K562 (cell line): ENCODE measurements at regions not wholly inside any gene's neighbourhood (a gene's known extent, or its start where the extent isn't known, plus 50 kb on each side); places are given as distances from the start of the nearest gene placed in this dataset.

Experiments
- ATAC-seq: fragments of 200-7000 bp; cut with Tn5 transposase; 3 replicates; pipeline ENCODE4 v1.9.1; 2020; ENCODE audit warnings: moderate library complexity
- BruUV-seq: library from RNA; stranded (reverse); fragments of 400-500 nt; replicated peaks from 2 replicates; lab custom pipeline; 2021; lab: Mats Ljungman, UMichigan
- CTCF ChIA-PET: fragments of 300-600 bp; formaldehyde crosslinking; extraction: SDS; loops from one replicate; lab custom pipeline; 2021; ENCODE audit warnings: low intra/inter-chr PET ratio; lab: Yijun Ruan, JAX
- POLR2A ChIA-PET: fragments of 300-600, 350-650 bp; sonication (Branson Sonifier 250); formaldehyde crosslinking; extraction: SDS; loops from one replicate; lab custom pipeline; 2021; ENCODE audit warnings: antibody characterized with exemption, inconsistent platforms; lab: Yijun Ruan, JAX
- DNase-seq, 4 experiments: peaks; one replicate each; pipeline versions ENCODE4 v3.0.0 to v3.0.0-alpha.2; 2011 to 2018; ENCODE audit warnings: low spot score in 3 of 4, mixed read lengths in 3 of 4; ENCODE audit errors: extremely low read depth in 1 of 4
- FAIRE-seq: peaks from 2 replicates; lab custom pipeline; 2011; peaks lifted over from hg19 to GRCh38; lab: Jason Lieb, UNC
- H2AFZ ChIP-seq: 2 replicates; pipeline ENCODE4 v1.6.0; 2011; ENCODE audit warnings: low read depth, low read length, control low read depth, inconsistent platforms
- H3K27ac ChIP-seq: fragments of 200-600 bp; 3 replicates; pipeline ENCODE4 v1.8.0; 2011; ENCODE audit warnings: low read depth, mild to moderate bottlenecking, control low read depth, inconsistent platforms, low read length, moderate library complexity, mixed read lengths; ENCODE audit errors: extremely low read depth
- H3K27me3 ChIP-seq, 2 experiments: fragments of 300-600 bp in 1 of 2; 2 replicates in 1 of 2; 3 replicates in 1 of 2; pipeline versions ENCODE4 v1.6.0 to v1.8.0; 2011; ENCODE audit warnings: inconsistent platforms in 2 of 2, low read length in 2 of 2, mild to moderate bottlenecking in 1 of 2, mixed read lengths in 1 of 2, moderate library complexity in 1 of 2; ENCODE audit not compliant: control insufficient read depth in 2 of 2, insufficient read depth in 2 of 2
- H3K36me3 ChIP-seq: fragments of 300-600 bp; 3 replicates; pipeline ENCODE4 v1.8.0; 2011; ENCODE audit warnings: mild to moderate bottlenecking, low read length, inconsistent platforms; ENCODE audit not compliant: control insufficient read depth, insufficient read depth
- H3K4me1 ChIP-seq, 2 experiments: fragments of 200-600 bp in 1 of 2; replicated peaks in 1 of 2; 2 replicates in 1 of 2; 3 replicates in 1 of 2; pipeline versions ENCODE4 v1.5.1 to v1.8.0; 2011; ENCODE audit warnings: inconsistent platforms in 2 of 2, low read length in 2 of 2, mild to moderate bottlenecking in 1 of 2, mixed read lengths in 1 of 2, moderate library complexity in 1 of 2; ENCODE audit not compliant: control insufficient read depth in 2 of 2, insufficient read depth in 2 of 2
- H3K4me2 ChIP-seq: 2 replicates; pipeline ENCODE4 v1.6.1; 2011; ENCODE audit warnings: low read length, control low read depth, inconsistent platforms, mixed read lengths; ENCODE audit not compliant: insufficient read depth
- H3K4me3 ChIP-seq: fragments of 200-600 bp; sonication (generic), shearing (Covaris generic); 2 replicates; pipeline ENCODE4 v1.5.1; 2016; ENCODE audit warnings: control low read depth, inconsistent platforms
- H3K79me2 ChIP-seq: fragments of 200-600 bp; 3 replicates; pipeline ENCODE4 v1.8.0; 2011; ENCODE audit warnings: low read length, inconsistent platforms; ENCODE audit not compliant: control insufficient read depth, insufficient read depth
- H3K9ac ChIP-seq, 2 experiments: 2 replicates each; pipeline versions ENCODE4 v1.6.0 to v1.6.1; 2011; ENCODE audit warnings: low read depth in 2 of 2, low read length in 2 of 2, control low read depth in 1 of 2, inconsistent platforms in 1 of 2, mild to moderate bottlenecking in 1 of 2, mixed read lengths in 1 of 2; ENCODE audit not compliant: insufficient read depth in 1 of 2
- H3K9me1 ChIP-seq: one replicate; pipeline ENCODE4 v1.6.0; 2011; ENCODE audit warnings: inconsistent platforms, mild to moderate bottlenecking, low read length, moderate library complexity; ENCODE audit not compliant: control insufficient read depth, insufficient read depth
- H3K9me3 ChIP-seq: replicated peaks from 2 replicates; pipeline ENCODE4 v1.5.1; 2011; ENCODE audit warnings: low read depth, low read length, inconsistent platforms; ENCODE audit not compliant: control insufficient read depth, insufficient read depth
- H4K20me1 ChIP-seq: replicated peaks from 2 replicates; pipeline ENCODE4 v1.6.1; 2011; ENCODE audit warnings: low read length, inconsistent platforms, mixed read lengths; ENCODE audit not compliant: control insufficient read depth, insufficient read depth
- ARHGAP35 ChIP-seq: fragments of 450-650 bp; IDR thresholded peaks from 2 replicates; pipeline ENCODE4 v1.6.1; 2018; ENCODE audit not compliant: partially characterized antibody
- CAMTA2 ChIP-seq: fragments of 250-450 bp; sonication (Bioruptor Pico); conservative IDR thresholded peaks from 2 replicates; pipeline ENCODE4 v1.5.1; 2022
- CBX2 ChIP-seq: fragments of 200-600 bp; sonication (generic); IDR thresholded peaks from one replicate; pipeline ENCODE4 v1.6.1; 2012; ENCODE audit warnings: mild to moderate bottlenecking, low read length, inconsistent platforms; ENCODE audit not compliant: insufficient read depth, poor library complexity, severe bottlenecking
- CHCHD3 ChIP-seq: fragments of 250-450 bp; sonication (Bioruptor Pico); IDR thresholded peaks from 2 replicates; pipeline ENCODE4 v2.1.2; 2022; ENCODE audit warnings: mild to moderate bottlenecking
- COPS2 ChIP-seq: fragments of 450-650 bp; conservative IDR thresholded peaks from 2 replicates; pipeline ENCODE4 v1.6.1; 2016; ENCODE audit warnings: mild to moderate bottlenecking, moderate library complexity
- E2F3 ChIP-seq: fragments of 250-450 bp; sonication (Bioruptor Pico); IDR thresholded peaks from 2 replicates; pipeline ENCODE4 v1.4.0; 2020; ENCODE audit warnings: mild to moderate bottlenecking
- EP300 ChIP-seq: IDR thresholded peaks from 2 replicates; pipeline ENCODE4 v1.6.1; 2012; ENCODE audit warnings: low read length, improper control_type of control experiment
- GTF2A2 ChIP-seq: IDR thresholded peaks from 2 replicates; pipeline ENCODE4 v1.6.1; 2016; ENCODE audit warnings: mild to moderate bottlenecking, missing genetic modification characterization, missing compliant biosample characterization
- HMGN3 ChIP-seq: IDR thresholded peaks from 2 replicates; pipeline ENCODE4 v1.6.1; 2011; ENCODE audit warnings: borderline replicate concordance, low read depth, mild to moderate bottlenecking, mixed read lengths, low read length; ENCODE audit not compliant: insufficient read length; ENCODE audit errors: extremely low read depth
- HOXB6 ChIP-seq: fragments of 250-450 bp; sonication (Bioruptor Pico); IDR thresholded peaks from 2 replicates; pipeline ENCODE4 v1.5.1; 2022; ENCODE audit warnings: mild to moderate bottlenecking, borderline replicate concordance
- KLF6 ChIP-seq: fragments of 250-450 bp; sonication (Bioruptor Pico); IDR thresholded peaks from 2 replicates; pipeline ENCODE4 v1.4.0; 2020; ENCODE audit warnings: mild to moderate bottlenecking, moderate library complexity, borderline replicate concordance
- LEF1 ChIP-seq: fragments of 450-650 bp; IDR thresholded peaks from 2 replicates; pipeline ENCODE4 v1.6.1; 2016; ENCODE audit warnings: mild to moderate bottlenecking
- POLR2H ChIP-seq: IDR thresholded peaks from 2 replicates; pipeline ENCODE4 v1.6.1; 2016; ENCODE audit warnings: missing genetic modification characterization, low read depth, mild to moderate bottlenecking, control low read depth, missing compliant biosample characterization, moderate library complexity
- RBM15 ChIP-seq: fragments of 200-400 bp; formaldehyde crosslinking; IDR thresholded peaks from 2 replicates; pipeline ENCODE4 v1.6.1; 2018; ENCODE audit warnings: mild to moderate bottlenecking, low read length, moderate library complexity; ENCODE audit not compliant: insufficient read depth
- RBM39 ChIP-seq: fragments of 200-400 bp; formaldehyde crosslinking; optimal IDR thresholded peaks from 2 replicates; pipeline ENCODE3; 2018; ENCODE audit warnings: low read depth, low read length
- SMAD3 ChIP-seq: fragments of 450-650 bp; formaldehyde crosslinking; conservative IDR thresholded peaks from 2 replicates; pipeline ENCODE4 v1.4.0; 2020; ENCODE audit warnings: mild to moderate bottlenecking
- ZBTB8A ChIP-seq: fragments of 450-650 bp; IDR thresholded peaks from 2 replicates; pipeline ENCODE4 v1.6.1; 2018; ENCODE audit warnings: mild to moderate bottlenecking, moderate library complexity; ENCODE audit not compliant: partially characterized antibody
- WGBS: fragments of 100-300 bp; shearing (Covaris generic); methylation state at CpG from one replicate; pipeline ENCODE4 v1.1.6; 2016; ENCODE audit warnings: low coverage, mixed read lengths; ENCODE audit not compliant: insufficient coverage; ENCODE audit errors: missing lambda C conversion rate; 5-methylcytosine and 5-hydroxymethylcytosine counted together
- in situ Hi-C: fragments of 300-500 bp; cut with MboI; formaldehyde crosslinking; loops from 4 replicates; pipeline ENCODE4 v1.15.0; 2018; ENCODE audit warnings: inconsistent platforms, mixed read lengths
- intact Hi-C: fragments of 100-400 bp; cut with micrococcal nuclease; formaldehyde crosslinking; loops from 2 replicates; pipeline ENCODE4 v1.14.2; 2022
- TF ChIP-seq, protein P1 (sequence below): fragments of 250-450 bp; sonication (Bioruptor Pico); IDR thresholded peaks from 2 replicates; pipeline ENCODE4 v1.5.0; 2021
- TF ChIP-seq, protein P2 (sequence below): sonication (generic); formaldehyde crosslinking; IDR thresholded peaks from 2 replicates; pipeline ENCODE4 v1.9.0; 2022; ENCODE audit warnings: mild to moderate bottlenecking, missing genetic modification reagents

- intact Hi-C loops (loop anchor here (10.0 kb wide), 1 partner anchor 166 kb away; no protein-coding TSS in a partner anchor), in situ Hi-C loops (no loop called here)
- peaks cover 0 to 17% of the 10 kb centered on the region in 2 experiments; a peak in 4 of 5 replicates for H3K4me1 ChIP-seq
- H3K27me3 ChIP-seq: no peaks in the 10 kb centered on the region; a peak in 1 of 5 replicates
- no peak overlapping the region for H3K9ac ChIP-seq
- ATAC-seq (no peak), DNase-seq (no peak), FAIRE-seq (no peak)
- TF ChIP-seq RBM39 (no peak), LEF1 (no peak), ARHGAP35 (no peak), HOXB6 (CRISPR knock-in tag) (no peak), CBX2 (no peak), KLF6 (CRISPR knock-in tag) (no peak), ZBTB8A (no peak), SMAD3 (CRISPR knock-in tag) (no peak), EP300 (no peak), GTF2A2 (tag) (no peak), E2F3 (CRISPR knock-in tag) (no peak), CAMTA2 (no peak), CHCHD3 (CRISPR knock-in tag) (no peak), HMGN3 (no peak), COPS2 (no peak), POLR2H (tag) (no peak), RBM15 (no peak)
- TF ChIP-seq, protein P1, sequence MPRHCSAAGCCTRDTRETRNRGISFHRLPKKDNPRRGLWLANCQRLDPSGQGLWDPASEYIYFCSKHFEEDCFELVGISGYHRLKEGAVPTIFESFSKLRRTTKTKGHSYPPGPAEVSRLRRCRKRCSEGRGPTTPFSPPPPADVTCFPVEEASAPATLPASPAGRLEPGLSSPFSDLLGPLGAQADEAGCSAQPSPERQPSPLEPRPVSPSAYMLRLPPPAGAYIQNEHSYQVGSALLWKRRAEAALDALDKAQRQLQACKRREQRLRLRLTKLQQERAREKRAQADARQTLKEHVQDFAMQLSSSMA: no peak
- TF ChIP-seq, protein P2, sequence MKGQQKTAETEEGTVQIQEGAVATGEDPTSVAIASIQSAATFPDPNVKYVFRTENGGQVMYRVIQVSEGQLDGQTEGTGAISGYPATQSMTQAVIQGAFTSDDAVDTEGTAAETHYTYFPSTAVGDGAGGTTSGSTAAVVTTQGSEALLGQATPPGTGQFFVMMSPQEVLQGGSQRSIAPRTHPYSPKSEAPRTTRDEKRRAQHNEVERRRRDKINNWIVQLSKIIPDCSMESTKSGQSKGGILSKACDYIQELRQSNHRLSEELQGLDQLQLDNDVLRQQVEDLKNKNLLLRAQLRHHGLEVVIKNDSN (CRISPR knock-in tag): no peak
- CTCF ChIA-PET: no interaction called here
- H3K79me2 ChIP-seq: no peaks in the 10 kb centered on the region
- POLR2A ChIA-PET: no interaction called here
- 13% methylated on average over 2 of the region's 3 CpGs for WGBS
- no peak overlapping the region for H3K27ac ChIP-seq
- H2AFZ ChIP-seq: no peak overlapping the region
- no peaks in the 10 kb centered on the region for H3K9me3 ChIP-seq
- H3K4me2 ChIP-seq: no peak overlapping the region; the same call in 1 of the 2 replicates
- BruUV-seq: no TSS peak
- H3K4me3 ChIP-seq: no peak overlapping the region
- H3K36me3 ChIP-seq: no peaks in the 10 kb centered on the region
- no peaks in the 10 kb centered on the region for H4K20me1 ChIP-seq
- H3K9me1 ChIP-seq: no peaks in the 10 kb centered on the region
These were observed 58.6 kb downstream of the PABIR2 start for GRCh38 chrX:134738445-134738844.
